Activated CD4-positive, alpha-beta memory T cell treated with anti-CD3 and anti-CD28 coated beads for 36 hours (primary cell): ENCODE measurements at regions not wholly inside any gene's neighbourhood (a gene's known extent, or its start where the extent isn't known, plus 50 kb on each side); places are given as distances from the start of the nearest gene placed in this dataset.
"Not testable (repeated sequence)": the region's sequence is repeated elsewhere in the genome, so short reads cannot be mapped to it uniquely, and the experiment has no call there.

Source experiments
- CTCF ChIA-PET: fragments of 350-600 bp; sonication (Branson Sonifier 250); formaldehyde crosslinking; loops from one replicate; lab custom pipeline; 2021; ENCODE audit warnings: antibody characterized with exemption, inconsistent platforms; lab: Charles Lee
- POLR2A ChIA-PET: fragments of 350-600 bp; sonication (Branson Sonifier 250); formaldehyde crosslinking; loops from one replicate; lab custom pipeline; 2021; ENCODE audit warnings: antibody characterized with exemption; lab: Charles Lee
- DNase-seq: peaks from one replicate; pipeline ENCODE4 v3.0.0-alpha.2; 2020
- H3K27ac Mint-ChIP-seq: one replicate; pipeline ENCODE4 v1.8.0; 2021; ENCODE audit warnings: mixed read lengths
- H3K27me3 Mint-ChIP-seq: one replicate; pipeline ENCODE4 v1.8.0; 2021; ENCODE audit warnings: mixed read lengths
- H3K36me3 Mint-ChIP-seq: one replicate; pipeline ENCODE4 v1.8.0; 2021; ENCODE audit warnings: mixed read lengths
- H3K4me1 Mint-ChIP-seq: one replicate; pipeline ENCODE4 v1.8.0; 2021; ENCODE audit warnings: low read depth, mixed read lengths
- H3K4me3 Mint-ChIP-seq: one replicate; pipeline ENCODE4 v1.8.0; 2021; ENCODE audit warnings: mild to moderate bottlenecking, mixed read lengths
- H3K9me3 Mint-ChIP-seq: one replicate; pipeline ENCODE4 v1.8.0; 2021; ENCODE audit warnings: mixed read lengths
- intact Hi-C: fragments of 100-400 bp; cut with micrococcal nuclease; formaldehyde crosslinking; loops from one replicate; pipeline ENCODE4 v1.15.1; 2023

GRCh38 chr12:87579091-87579490 is 450.1 kb downstream of the C12orf50 start:
- intact Hi-C loops, H3K4me1 Mint-ChIP-seq, DNase-seq: not testable (repeated sequence)

GRCh38 chr12:87575906-87576305 is 453.3 kb downstream of the C12orf50 start:
- no peak for DNase-seq
- no peaks in the 10 kb centered on the region for H3K4me1 Mint-ChIP-seq
- H3K36me3 Mint-ChIP-seq: no peaks in the 10 kb centered on the region
- H3K9me3 Mint-ChIP-seq: no peaks in the 10 kb centered on the region
- POLR2A ChIA-PET: no interaction called here
- CTCF ChIA-PET: no interaction called here
- H3K27ac Mint-ChIP-seq: no peak overlapping the region
- no peaks in the 10 kb centered on the region for H3K27me3 Mint-ChIP-seq
- no peak overlapping the region for H3K4me3 Mint-ChIP-seq
- intact Hi-C loops: no loop called here

More at GRCh38 chr12:87579091-87579490, 450.1 kb downstream of the C12orf50 start:
- H3K9me3 Mint-ChIP-seq, POLR2A ChIA-PET, H3K36me3 Mint-ChIP-seq, H3K27ac Mint-ChIP-seq, H3K27me3 Mint-ChIP-seq, H3K4me3 Mint-ChIP-seq, CTCF ChIA-PET: not testable (repeated sequence)

- H3K4me3 Mint-ChIP-seq, H3K9me3 Mint-ChIP-seq, DNase-seq, intact Hi-C loops, POLR2A ChIA-PET, H3K27me3 Mint-ChIP-seq, H3K36me3 Mint-ChIP-seq, CTCF ChIA-PET, H3K4me1 Mint-ChIP-seq, H3K27ac Mint-ChIP-seq: not testable (repeated sequence)
Observed at GRCh38 chr12:87566918-87567317, 462.3 kb downstream of the C12orf50 start.

GRCh38 chr12:87556985-87557384 is 472.2 kb downstream of the C12orf50 start:
- no peak overlapping the region for H3K27ac Mint-ChIP-seq
- ChIA-PET CTCF (no interaction called here), POLR2A (no interaction called here)
- no peak for DNase-seq
- no peaks in the 10 kb centered on the region for H3K4me1 Mint-ChIP-seq
- no peaks in the 10 kb centered on the region for H3K36me3 Mint-ChIP-seq
- H3K9me3 Mint-ChIP-seq: peaks cover 30% of the 10 kb centered on the region
- intact Hi-C loops: no loop called here
- no peak overlapping the region for H3K4me3 Mint-ChIP-seq
- no peaks in the 10 kb centered on the region for H3K27me3 Mint-ChIP-seq

GRCh38 chr12:87531213-87531612 is 498.0 kb downstream of the C12orf50 start:
- DNase-seq, CTCF ChIA-PET, H3K27ac Mint-ChIP-seq, POLR2A ChIA-PET, H3K4me1 Mint-ChIP-seq, H3K36me3 Mint-ChIP-seq, intact Hi-C loops, H3K9me3 Mint-ChIP-seq, H3K27me3 Mint-ChIP-seq, H3K4me3 Mint-ChIP-seq: not testable (repeated sequence)

- Mint-ChIP-seq H3K27ac (no peak overlapping the region), H3K4me3 (no peak overlapping the region), H3K9me3 (peaks cover 5% of the 10 kb centered on the region), H3K4me1 (no peaks in the 10 kb centered on the region), H3K36me3 (no peaks in the 10 kb centered on the region), H3K27me3 (no peaks in the 10 kb centered on the region)
- intact Hi-C loops: no loop called here
- POLR2A ChIA-PET: no interaction called here
- DNase-seq: no peak
- CTCF ChIA-PET: no interaction called here
Observed at GRCh38 chr12:87529413-87529812, 499.8 kb downstream of the C12orf50 start.

GRCh38 chr12:87520968-87521367 is 508.2 kb downstream of the C12orf50 start:
- intact Hi-C loops: no loop called here
- H3K27ac Mint-ChIP-seq: no peak overlapping the region
- H3K4me3 Mint-ChIP-seq: no peak overlapping the region
- no peaks in the 10 kb centered on the region for H3K27me3 Mint-ChIP-seq
- no peak for DNase-seq
- CTCF ChIA-PET: no interaction called here
- POLR2A ChIA-PET: no interaction called here
- no peaks in the 10 kb centered on the region for H3K4me1 Mint-ChIP-seq
- H3K36me3 Mint-ChIP-seq: no peaks in the 10 kb centered on the region
- H3K9me3 Mint-ChIP-seq: no peaks in the 10 kb centered on the region

GRCh38 chr12:87518481-87518880 is 510.7 kb downstream of the C12orf50 start:
- Mint-ChIP-seq H3K9me3 (peaks cover 3% of the 10 kb centered on the region), H3K4me3 (no peak overlapping the region), H3K36me3 (no peaks in the 10 kb centered on the region), H3K4me1 (no peaks in the 10 kb centered on the region), H3K27ac (no peak overlapping the region), H3K27me3 (no peaks in the 10 kb centered on the region)
- intact Hi-C loops: no loop called here
- no peak for DNase-seq
- ChIA-PET CTCF (no interaction called here), POLR2A (no interaction called here)

GRCh38 chr12:87518036-87518435 is 511.2 kb downstream of the C12orf50 start:
- intact Hi-C loops: no loop called here
- Mint-ChIP-seq H3K36me3 (no peaks in the 10 kb centered on the region), H3K27me3 (no peaks in the 10 kb centered on the region), H3K4me3 (no peak overlapping the region), H3K9me3 (peaks cover 3% of the 10 kb centered on the region), H3K4me1 (no peaks in the 10 kb centered on the region), H3K27ac (no peak overlapping the region)
- DNase-seq: no peak
- CTCF ChIA-PET: no interaction called here
- POLR2A ChIA-PET: no interaction called here

- no peak overlapping the region for H3K4me3 Mint-ChIP-seq
- no peaks in the 10 kb centered on the region for H3K36me3 Mint-ChIP-seq
- H3K27ac Mint-ChIP-seq: no peak overlapping the region
- no peaks in the 10 kb centered on the region for H3K27me3 Mint-ChIP-seq
- POLR2A ChIA-PET: no interaction called here
- peaks cover 5% of the 10 kb centered on the region for H3K9me3 Mint-ChIP-seq
- no peaks in the 10 kb centered on the region for H3K4me1 Mint-ChIP-seq
- no peak for DNase-seq
- intact Hi-C loops: no loop called here
- CTCF ChIA-PET: no interaction called here
Observed at GRCh38 chr12:87513536-87514280, 515.5 kb downstream of the C12orf50 start.

GRCh38 chr12:87511371-87511770 is 517.8 kb downstream of the C12orf50 start:
- Mint-ChIP-seq H3K27ac (no peak overlapping the region), H3K4me1 (no peaks in the 10 kb centered on the region), H3K9me3 (peaks cover 10% of the 10 kb centered on the region), H3K36me3 (no peaks in the 10 kb centered on the region), H3K4me3 (no peak overlapping the region), H3K27me3 (no peaks in the 10 kb centered on the region)
- POLR2A ChIA-PET: no interaction called here
- DNase-seq: no peak
- intact Hi-C loops: no loop called here
- CTCF ChIA-PET: no interaction called here

GRCh38 chr12:87509237-87509820 is 519.9 kb downstream of the C12orf50 start:
- DNase-seq: no peak
- H3K27ac Mint-ChIP-seq: no peak overlapping the region

GRCh38 chr12:87491598-87491997 is 537.6 kb downstream of the C12orf50 start:
- intact Hi-C loops: no loop called here
- H3K9me3 Mint-ChIP-seq: peaks cover 5% of the 10 kb centered on the region
- H3K36me3 Mint-ChIP-seq: no peaks in the 10 kb centered on the region
- no peak for DNase-seq
- H3K4me3 Mint-ChIP-seq: no peak overlapping the region
- ChIA-PET POLR2A (no interaction called here), CTCF (no interaction called here)
- H3K4me1 Mint-ChIP-seq: no peaks in the 10 kb centered on the region
- no peak overlapping the region for H3K27ac Mint-ChIP-seq
- H3K27me3 Mint-ChIP-seq: no peaks in the 10 kb centered on the region

More at GRCh38 chr12:87509237-87509820, 519.9 kb downstream of the C12orf50 start:
- Mint-ChIP-seq H3K9me3 (peaks cover 13% of the 10 kb centered on the region), H3K36me3 (no peaks in the 10 kb centered on the region), H3K4me1 (no peaks in the 10 kb centered on the region), H3K4me3 (no peak overlapping the region), H3K27me3 (no peaks in the 10 kb centered on the region)
- intact Hi-C loops: no loop called here
- POLR2A ChIA-PET: no interaction called here
- CTCF ChIA-PET: no interaction called here
